ENCODE measurements at regions not wholly inside any gene's neighbourhood (a gene's known extent, or its start where the extent isn't known, plus 50 kb on each side); places are given as distances from the start of the nearest gene placed in this dataset.

- 0% methylated on average over 2 of the region's 2 CpGs for WGBS (ENCODE audit: insufficient coverage, insufficient replicate concordance, low lambda C conversion rate, missing lambda C conversion rate)
- no peaks in the 10 kb centered on the region for H3K79me2 ChIP-seq (ENCODE audit: control insufficient read depth, insufficient read depth, low read length)
- no peak overlapping the region for H2AFZ ChIP-seq (ENCODE audit: control insufficient read depth, low read depth, low read length)
- intact Hi-C loops (cut with micrococcal nuclease; ENCODE audit: unreplicated experiment) = no loop called here
- H3K27ac ChIP-seq (ENCODE audit: control insufficient read depth, insufficient read depth) = no peak overlapping the region
- no peak overlapping the region for H3K4me3 ChIP-seq
- no peaks in the 10 kb centered on the region for H4K20me1 ChIP-seq (ENCODE audit: control insufficient read depth, insufficient read depth)
- ATAC-seq = no peak
- H3K4me1 ChIP-seq (ENCODE audit: control insufficient read depth, insufficient read depth, low read length) = no peaks in the 10 kb centered on the region
- no peak overlapping the region for H3K9ac ChIP-seq (ENCODE audit: control insufficient read depth, insufficient read depth, low read length)
- POLR2A ChIA-PET = no interaction called here
- no peaks in the 10 kb centered on the region; a peak in 3 of 4 replicates for H3K27me3 ChIP-seq (replicated peaks in 1 of 2; ENCODE audit: control insufficient read depth in 2 of 2, insufficient read depth in 2 of 2, low read length in 1 of 2)
- CTCF ChIA-PET = interaction anchor here (1.1 to 2.7 kb wide), 3 partner anchors 118 to 187 kb away, joined by 3 to 11 read pairs (median 5); no protein-coding TSS in a partner anchor
- no peak for DNase-seq (ENCODE audit: low read depth, low spot score)
- no peak for FAIRE-seq
- no peaks in the 10 kb centered on the region for H3K9me3 ChIP-seq (replicated peaks; ENCODE audit: control insufficient read depth, insufficient read depth, low read length)
- RAD21 ChIA-PET (ENCODE audit: unreplicated experiment) = interaction anchor here (0.7 to 1.3 kb wide), 2 partner anchors 123 to 126 kb away, joined by 3 to 5 read pairs; no protein-coding TSS in a partner anchor
- H3K4me2 ChIP-seq (ENCODE audit: control insufficient read depth, insufficient read depth) = no peak overlapping the region
- no TSS peak for BruUV-seq (replicated peaks)
- no peaks in the 10 kb centered on the region for H3K36me3 ChIP-seq (ENCODE audit: control insufficient read depth in 2 of 2, insufficient read depth in 2 of 2, low read length in 1 of 2)
- TF ChIP-seq SKIL (IDR thresholded peaks at IDR 0.05; ENCODE audit: low read depth, poor library complexity, severe bottlenecking) = no peak
- no peak for TF ChIP-seq NRF1 (conservative IDR thresholded peaks at IDR 0.05; ENCODE audit: low read depth, low read length)
- TF ChIP-seq LARP7 (IDR thresholded peaks at IDR 0.05) = no peak
- TF ChIP-seq ZNF687 (IDR thresholded peaks at IDR 0.05) = no peak
- no peak for TF ChIP-seq ZBTB11 (CRISPR knock-in tag; IDR thresholded peaks at IDR 0.05)
- TF ChIP-seq IRF5 (IDR thresholded peaks at IDR 0.05; ENCODE audit: borderline replicate concordance) = no peak
- no peak for TF ChIP-seq ELK1 (IDR thresholded peaks at IDR 0.05; ENCODE audit: low read depth, low read length)
- no peak for TF ChIP-seq SMC3 (IDR thresholded peaks at IDR 0.05; ENCODE audit: borderline replicate concordance, low read length)
- TF ChIP-seq PML (IDR thresholded peaks at IDR 0.05; ENCODE audit: low read length) = no peak
- TF ChIP-seq USF2 (IDR thresholded peaks at IDR 0.05; ENCODE audit: borderline replicate concordance, low read depth, low read length) = no peak
- TF ChIP-seq DPF2 (IDR thresholded peaks at IDR 0.05) = no peak
- SMC1A ChIA-PET (ENCODE audit: uncharacterized antibody, unreplicated experiment) = interaction anchor here (0.8 to 2.3 kb wide), 4 partner anchors 8 to 603 kb away, joined by 3 to 6 read pairs (median 4); no protein-coding TSS in a partner anchor
- in situ Hi-C loops (cut with MboI) = no loop called here
These were observed 203.9 kb downstream of the SNX10 start for GRCh38 chr7:26495569-26495968.

All from GM12878 (cell line).